Brain pericyte (primary cell): ENCODE measurements at regions not wholly inside any gene's neighbourhood (a gene's known extent, or its start where the extent isn't known, plus 50 kb on each side); places are given as distances from the start of the nearest gene placed in this dataset.

ENCODE experiments used
- DNase-seq: peaks from one replicate; pipeline ENCODE4 v3.0.0-alpha.2; 2012; ENCODE audit warnings: low read depth, low spot score

- DNase-seq, result no peak
These were observed 690.1 kb downstream of the CDH18 start for GRCh38 chr5:19297934-19298333.

- no peak for DNase-seq
These were observed 686.7 kb downstream of the CDH18 start for GRCh38 chr5:19301271-19301670.

DNA sequence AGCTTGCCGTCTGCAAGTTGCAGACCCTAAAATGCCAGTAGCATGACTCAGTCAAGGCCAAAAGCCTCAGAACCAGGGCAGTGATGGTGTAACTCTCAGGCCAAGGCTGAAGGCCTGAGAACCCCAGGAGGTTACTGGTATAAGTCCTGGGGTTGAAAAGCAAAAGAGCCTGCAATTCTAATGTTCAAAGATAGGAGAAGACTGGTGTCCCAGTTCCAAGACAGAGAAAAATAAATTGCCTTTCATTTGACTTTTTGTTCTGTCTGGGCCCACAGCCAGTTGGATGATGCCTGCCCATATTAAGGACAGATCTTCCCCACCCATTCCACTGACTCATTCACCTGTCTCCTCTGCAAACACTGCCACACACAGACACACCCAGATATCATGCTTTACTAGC is 673.2 kb downstream of the CDH18 start:
- no peak for DNase-seq

GRCh38 chr5:19319252-19319651 is 668.7 kb downstream of the CDH18 start:
- DNase-seq, result no peak

DNA sequence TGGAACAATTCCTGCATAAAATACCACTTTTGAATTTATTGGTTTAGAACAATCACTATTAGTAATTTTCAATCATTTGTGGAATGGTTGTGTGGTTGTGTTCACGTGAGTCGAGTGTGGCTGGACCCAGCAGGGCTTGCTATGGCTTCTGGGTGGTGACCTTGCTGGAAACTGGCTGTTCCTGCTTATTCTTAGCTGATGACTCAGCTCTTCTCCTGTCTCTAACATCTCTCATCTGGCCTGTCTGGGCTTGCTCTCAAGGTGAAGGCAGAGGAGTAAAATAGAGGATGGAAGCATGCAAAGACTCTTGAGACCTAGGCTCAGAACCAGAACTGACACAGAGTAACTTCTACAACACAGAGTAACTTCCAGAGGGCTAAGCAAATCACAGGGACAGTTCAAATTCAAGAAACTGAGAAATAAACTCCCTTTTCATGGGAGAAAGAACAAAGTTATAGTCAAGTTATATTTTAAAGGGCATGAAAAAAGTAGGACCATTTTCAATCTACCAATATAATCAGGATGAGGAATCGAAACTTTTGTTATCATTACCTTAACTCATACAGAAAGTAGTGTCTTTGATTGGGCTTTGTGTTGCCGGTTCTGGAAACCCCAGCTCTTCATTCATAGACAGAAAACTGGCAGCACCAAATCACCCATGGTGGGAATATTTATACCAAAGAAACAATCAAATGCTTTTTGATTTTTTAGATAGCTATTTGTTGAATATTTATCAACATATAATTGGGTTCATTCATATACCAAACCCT is 665.1 kb downstream of the CDH18 start:
- no peak for DNase-seq

DNA sequence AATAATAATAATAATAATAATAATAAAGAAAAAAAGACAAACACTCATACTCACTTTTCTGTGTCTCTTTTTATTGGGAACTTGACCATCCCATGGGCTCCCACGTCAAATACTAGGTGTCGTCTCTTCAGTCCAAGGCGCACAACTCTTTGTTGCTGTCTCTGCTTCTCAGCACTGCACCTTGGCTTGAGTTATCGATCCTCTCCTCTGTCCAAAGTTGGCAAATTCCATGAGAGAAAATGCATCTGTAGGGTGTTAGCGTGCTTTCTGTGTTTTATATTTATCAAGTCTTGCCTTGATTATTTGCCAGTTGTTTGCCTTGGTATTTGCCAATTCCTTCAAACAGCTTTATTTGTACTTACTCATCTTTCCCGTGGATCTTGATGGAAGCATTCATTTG is 653.7 kb downstream of the CDH18 start:
- DNase-seq, result no peak

DNA sequence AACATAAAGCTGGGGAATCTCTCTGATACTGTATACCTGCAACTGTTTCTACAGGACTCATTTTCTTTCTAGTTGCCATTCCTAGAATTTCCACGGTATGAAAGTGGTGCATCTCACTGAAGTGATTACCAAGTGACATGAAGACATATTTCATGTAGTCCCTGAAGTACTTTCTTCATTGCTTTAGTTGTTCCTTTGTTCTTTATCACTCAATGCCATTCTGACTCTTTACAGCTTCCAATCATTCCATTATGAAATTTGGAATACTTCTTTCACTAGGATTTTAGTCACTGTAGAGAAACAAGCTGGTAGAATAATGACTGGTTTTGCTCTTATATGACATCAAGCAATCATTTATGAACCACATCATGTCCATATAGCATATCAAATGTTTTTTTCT is 645.1 kb downstream of the CDH18 start:
- no peak for DNase-seq

- DNase-seq, result no peak
These were observed 635.9 kb downstream of the CDH18 start for GRCh38 chr5:19352120-19352519.

DNA sequence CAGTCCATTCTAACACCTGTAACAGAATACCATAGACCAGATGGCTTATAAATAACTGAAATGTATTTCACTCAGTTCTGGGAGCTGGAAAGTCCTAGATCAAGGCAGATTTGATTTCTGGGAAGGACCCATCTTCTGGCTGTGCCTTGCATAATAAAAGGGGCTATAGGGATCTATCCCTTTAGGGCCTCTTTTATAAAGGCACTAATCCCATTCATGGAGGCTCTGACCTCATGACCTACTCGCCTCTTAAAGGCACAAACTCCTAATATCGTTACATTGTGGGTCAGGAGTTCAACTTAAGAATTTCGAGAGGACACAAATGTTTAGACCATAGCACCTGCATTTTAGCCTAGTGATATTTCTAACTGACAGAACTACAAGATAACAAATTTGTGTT is 619.0 kb downstream of the CDH18 start:
- no peak for DNase-seq

DNA sequence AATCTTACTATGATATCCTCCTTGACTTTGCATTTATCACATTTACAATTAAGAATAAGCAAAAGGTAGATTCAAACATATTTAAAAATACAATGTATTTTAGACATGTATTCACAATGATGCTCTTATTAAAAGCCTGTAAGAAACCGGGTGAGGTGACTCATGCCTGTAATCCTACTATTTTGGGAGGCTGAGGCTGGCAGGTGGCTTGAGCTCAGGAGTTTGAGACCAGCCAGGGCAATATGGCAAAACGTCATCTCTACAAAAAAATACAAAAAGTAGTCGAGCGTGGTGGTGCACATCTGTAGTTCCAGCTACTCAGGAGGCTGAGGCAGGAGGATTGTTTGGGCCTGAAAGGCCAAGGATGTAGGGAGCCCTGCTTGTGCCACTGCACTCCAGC is 618.4 kb downstream of the CDH18 start:
- DNase-seq, result no peak

DNA sequence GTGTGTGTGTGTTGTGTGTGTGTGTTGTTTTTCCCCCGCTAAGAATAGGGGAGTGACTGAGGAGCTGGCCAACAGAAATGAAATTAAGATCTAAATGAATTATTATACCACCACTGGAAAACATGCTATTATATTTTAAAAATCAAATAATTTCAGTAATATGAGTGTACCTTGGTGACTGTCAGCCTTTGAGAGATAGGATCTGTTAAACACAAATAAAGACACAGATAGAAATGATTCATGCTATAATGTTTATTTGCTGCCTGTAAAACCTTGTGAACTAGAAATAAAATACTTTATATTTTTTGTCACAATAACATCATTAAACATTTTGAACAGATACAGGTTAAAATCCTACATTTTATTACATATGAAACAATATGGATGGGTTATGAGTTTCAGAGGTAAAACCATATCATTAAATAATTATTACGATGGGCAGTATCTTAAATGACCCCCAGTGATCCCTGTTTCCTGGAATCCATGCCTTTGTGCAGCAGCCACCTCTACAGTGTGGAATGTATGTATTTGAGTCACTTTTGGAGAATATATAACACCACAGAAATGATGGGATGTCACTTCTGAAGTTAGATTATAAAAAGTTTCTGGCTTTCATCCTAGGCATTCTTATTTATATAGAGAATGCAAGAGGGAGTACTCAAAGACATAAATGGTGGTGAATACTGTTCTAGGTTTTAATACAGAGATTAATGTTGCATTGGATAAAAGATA is 617.2 kb downstream of the CDH18 start:
- DNase-seq, result no peak

- no peak for DNase-seq
These were observed 599.6 kb downstream of the CDH18 start for GRCh38 chr5:19388391-19388790.

DNA sequence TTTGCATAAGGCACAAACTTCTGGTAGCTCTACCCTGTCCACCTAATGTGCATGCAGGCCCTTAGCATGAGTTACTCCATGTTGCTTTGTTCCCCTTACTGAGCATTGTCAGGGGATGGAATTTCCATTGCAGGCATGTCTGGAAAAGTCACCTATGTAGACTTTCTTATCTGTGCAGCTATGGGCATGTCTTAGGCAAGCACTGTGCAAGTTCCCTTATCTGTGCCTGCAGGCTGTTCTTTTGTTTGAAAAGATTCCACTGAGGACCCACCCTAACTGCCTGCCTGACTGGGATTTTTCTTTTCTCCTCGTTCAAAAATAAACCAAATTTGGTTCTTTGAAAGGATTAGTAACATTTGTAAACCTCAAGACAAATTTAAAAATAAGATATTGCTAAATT is 587.0 kb downstream of the CDH18 start:
- no peak for DNase-seq

GRCh38 chr5:19406576-19407365 is 581.2 kb downstream of the CDH18 start:
- no peak for DNase-seq

GRCh38 chr5:19408149-19408548 is 579.9 kb downstream of the CDH18 start:
- DNase-seq, result no peak

GRCh38 chr5:19411936-19412335 is 576.1 kb downstream of the CDH18 start:
- no peak for DNase-seq
